Smooth muscle cell (in vitro differentiated cells): ENCODE measurements at regions not wholly inside any gene's neighbourhood (a gene's known extent, or its start where the extent isn't known, plus 50 kb on each side); places are given as distances from the start of the nearest gene placed in this dataset.

Source experiments
- DNase-seq: peaks from one replicate; lab custom pipeline; 2025; ENCODE audit not compliant: unreplicated experiment; lab: John Stamatoyannopoulos, UW
- H2AFZ ChIP-seq: fragments of 200-600 bp; sonication (generic); 2 replicates; pipeline ENCODE4 v1.6.0; 2016; ENCODE audit warnings: antibody characterized with exemption, low read depth, mild to moderate bottlenecking
- H3F3A ChIP-seq: fragments of 200-600 bp; sonication (generic); 2 replicates; pipeline ENCODE4 v1.6.0; 2017; ENCODE audit warnings: antibody characterized with exemption, low read depth
- H3K27ac ChIP-seq: fragments of 200-600 bp; sonication (generic); 2 replicates; pipeline ENCODE4 v1.5.1; 2016; ENCODE audit warnings: low read depth, mild to moderate bottlenecking
- H3K27me3 ChIP-seq: fragments of 200-600 bp; sonication (generic); 2 replicates; pipeline ENCODE4 v1.6.1; 2016; ENCODE audit warnings: low read depth, mild to moderate bottlenecking
- H3K36me3 ChIP-seq: fragments of 200-600 bp; sonication (generic); 2 replicates; pipeline ENCODE4 v1.5.1; 2016; ENCODE audit warnings: low read depth
- H3K4me1 ChIP-seq: fragments of 200-600 bp; sonication (generic); 2 replicates; pipeline ENCODE4 v1.5.1; 2016; ENCODE audit warnings: low read depth
- H3K4me2 ChIP-seq: fragments of 200-600 bp; sonication (generic); 2 replicates; pipeline ENCODE4 v1.6.0; 2016; ENCODE audit warnings: mild to moderate bottlenecking
- H3K4me3 ChIP-seq: fragments of 200-600 bp; sonication (generic); 2 replicates; pipeline ENCODE4 v1.5.1; 2016; ENCODE audit warnings: mild to moderate bottlenecking
- H3K79me2 ChIP-seq: fragments of 200-600 bp; sonication (generic); 2 replicates; pipeline ENCODE4 v1.6.0; 2016; ENCODE audit warnings: low read depth, mild to moderate bottlenecking
- H3K9ac ChIP-seq: fragments of 200-600 bp; sonication (generic); 2 replicates; pipeline ENCODE4 v1.6.0; 2016; ENCODE audit warnings: low read depth
- H3K9me3 ChIP-seq: fragments of 200-600 bp; sonication (generic); replicated peaks from 2 replicates; pipeline ENCODE4 v1.5.1; 2016; ENCODE audit warnings: low read depth
- H4K20me1 ChIP-seq: fragments of 200-600 bp; sonication (generic); 2 replicates; pipeline ENCODE4 v1.6.0; 2016; ENCODE audit warnings: low read depth
- CTCF ChIP-seq: fragments of 200-600 bp; sonication (generic); IDR thresholded peaks from 2 replicates; pipeline ENCODE4 v1.5.1; 2017; ENCODE audit warnings: borderline replicate concordance, mild to moderate bottlenecking, antibody characterized with exemption; ENCODE audit not compliant: insufficient read depth, poor library complexity, severe bottlenecking
- WGBS: methylation state at CpG from one replicate; pipeline ENCODE4 v1.1.7; 2016; ENCODE audit warnings: low lambda C conversion rate; 5-methylcytosine and 5-hydroxymethylcytosine counted together

DNA sequence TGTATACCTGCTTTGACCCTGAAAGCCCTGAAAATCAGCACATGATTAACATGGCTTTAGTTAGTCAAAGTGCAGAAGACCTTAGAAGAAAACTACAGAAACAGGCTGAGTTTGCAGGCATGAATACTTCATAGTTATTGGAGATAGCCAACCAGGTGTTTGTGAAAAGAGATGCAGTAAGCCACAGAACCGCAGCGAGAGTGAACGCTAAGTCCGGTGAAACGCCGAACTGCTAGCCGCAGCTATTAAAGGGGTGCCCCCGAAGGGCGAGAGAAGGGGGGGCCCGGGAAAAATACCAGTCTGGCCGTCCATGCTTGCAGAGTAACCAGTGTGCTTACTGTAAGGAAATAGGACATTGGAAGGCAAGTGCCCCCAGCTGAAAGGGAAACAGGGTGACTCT is 784.0 kb upstream of the TMEM132C start:
- Histone ChIP-seq H3K27me3 (no peaks in the 10 kb centered on the region), H3K27ac (no peak overlapping the region), H3K9ac (no peak overlapping the region), H3F3A (no peaks in the 10 kb centered on the region), H3K4me3 (no peak overlapping the region), H3K4me1 (no peaks in the 10 kb centered on the region), H2AFZ (no peak overlapping the region), H3K79me2 (no peaks in the 10 kb centered on the region), H3K36me3 (no peaks in the 10 kb centered on the region), H3K4me2 (no peak overlapping the region), H3K9me3 (no peaks in the 10 kb centered on the region), H4K20me1 (no peaks in the 10 kb centered on the region)
- no peak for DNase-seq
- TF ChIP-seq CTCF = no peak
- 93% methylated on average over 11 of the region's 11 CpGs for WGBS

DNA sequence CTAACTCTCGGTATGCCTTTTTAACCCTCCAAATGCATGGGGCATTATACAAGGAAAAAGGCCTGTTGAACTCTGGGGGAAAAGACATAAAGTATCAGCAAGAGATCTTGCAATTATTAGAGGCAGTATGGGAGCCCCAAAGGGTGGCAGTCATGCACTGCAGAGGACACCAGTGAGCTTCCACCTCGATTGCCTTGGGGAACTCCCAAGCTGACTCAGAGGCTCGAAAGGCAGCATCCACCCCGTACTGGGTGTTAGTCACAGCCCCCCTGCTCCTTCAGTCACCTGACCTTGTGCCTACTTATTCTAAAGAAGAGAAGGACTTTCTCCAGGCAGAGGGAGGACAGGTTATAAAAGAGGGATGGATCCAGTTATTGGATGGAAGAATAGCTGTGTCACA is 781.4 kb upstream of the TMEM132C start:
- no peaks in the 10 kb centered on the region for H3K9me3 ChIP-seq
- H3K9ac ChIP-seq = no peak overlapping the region
- no peak overlapping the region for H3K27ac ChIP-seq
- DNase-seq = no peak
- no peaks in the 10 kb centered on the region for H3K79me2 ChIP-seq
- peak; percentile 10 for TF ChIP-seq CTCF
- WGBS = 46% methylated on average over 4 of the region's 4 CpGs
- no peaks in the 10 kb centered on the region for H3F3A ChIP-seq
- no peak overlapping the region for H3K4me3 ChIP-seq
- no peak overlapping the region for H3K4me2 ChIP-seq
- H2AFZ ChIP-seq = no peak overlapping the region
- H3K36me3 ChIP-seq = no peaks in the 10 kb centered on the region
- H3K27me3 ChIP-seq = no peaks in the 10 kb centered on the region
- H4K20me1 ChIP-seq = no peaks in the 10 kb centered on the region
- H3K4me1 ChIP-seq = no peaks in the 10 kb centered on the region

GRCh38 chr12:127487031-127487430 is 779.9 kb upstream of the TMEM132C start:
- DNase-seq = no peak
- Histone ChIP-seq H3K4me1 (no peaks in the 10 kb centered on the region), H2AFZ (no peak overlapping the region), H3K27ac (no peak overlapping the region), H3K79me2 (no peaks in the 10 kb centered on the region), H3K9me3 (no peaks in the 10 kb centered on the region), H3K27me3 (no peaks in the 10 kb centered on the region), H3F3A (no peaks in the 10 kb centered on the region), H3K4me3 (no peak overlapping the region), H3K36me3 (no peaks in the 10 kb centered on the region), H4K20me1 (no peaks in the 10 kb centered on the region), H3K9ac (no peak overlapping the region), H3K4me2 (no peak overlapping the region)
- 90% methylated on average over 1 of the region's 1 CpG for WGBS
- no peak for TF ChIP-seq CTCF

- no peak overlapping the region for H3K4me3 ChIP-seq
- H3K4me2 ChIP-seq = no peak overlapping the region
- 68% methylated on average over 6 of the region's 6 CpGs for WGBS
- no peak for TF ChIP-seq CTCF
- no peaks in the 10 kb centered on the region for H3K27me3 ChIP-seq
- no peak overlapping the region for H3K27ac ChIP-seq
- H3K36me3 ChIP-seq = no peaks in the 10 kb centered on the region
- no peaks in the 10 kb centered on the region for H4K20me1 ChIP-seq
- H3K4me1 ChIP-seq = no peaks in the 10 kb centered on the region
- H3K9ac ChIP-seq = no peak overlapping the region
- no peaks in the 10 kb centered on the region for H3F3A ChIP-seq
- no peaks in the 10 kb centered on the region for H3K79me2 ChIP-seq
- no peak overlapping the region for H2AFZ ChIP-seq
- no peaks in the 10 kb centered on the region for H3K9me3 ChIP-seq
- no peak for DNase-seq
Observed at GRCh38 chr12:127489061-127489460, 777.9 kb upstream of the TMEM132C start.
